Bronchial epithelial cell (primary cell): ENCODE measurements at regions not wholly inside any gene's neighbourhood (a gene's known extent, or its start where the extent isn't known, plus 50 kb on each side); places are given as distances from the start of the nearest gene placed in this dataset.
A peak's percentile ranks its signal among the peaks of the same experiment; 100 is the strongest.

Experiments
- DNase-seq: peaks from one replicate; pipeline ENCODE4 v3.0.0-alpha.2; 2010; ENCODE audit warnings: low read depth
- FAIRE-seq: peaks from 2 replicates; lab custom pipeline; 2011; peaks lifted over from hg19 to GRCh38; lab: Jason Lieb, UNC
- H3K27me3 ChIP-seq: 2 replicates; pipeline ENCODE4 v1.5.1; 2011; ENCODE audit warnings: low read length; ENCODE audit not compliant: control insufficient read depth, insufficient read depth
- H3K36me3 ChIP-seq: 2 replicates; pipeline ENCODE4 v1.5.1; 2011; ENCODE audit warnings: low read length; ENCODE audit not compliant: control insufficient read depth, insufficient read depth
- H3K4me3 ChIP-seq: 2 replicates; pipeline ENCODE4 v1.5.1; 2011; ENCODE audit warnings: mild to moderate bottlenecking, low read depth, low read length, control low read depth
- CTCF ChIP-seq: IDR thresholded peaks from 2 replicates; pipeline ENCODE4 v1.5.1; 2011; ENCODE audit warnings: mild to moderate bottlenecking, moderate library complexity, low read length, control low read depth, inconsistent platforms; ENCODE audit not compliant: insufficient read depth, severe bottlenecking

- TF ChIP-seq CTCF = no peak
- no peak overlapping the region for H3K4me3 ChIP-seq
- no peak for FAIRE-seq
- DNase-seq = no peak
- no peaks in the 10 kb centered on the region for H3K27me3 ChIP-seq
- H3K36me3 ChIP-seq = no peaks in the 10 kb centered on the region
Observed at GRCh38 chr5:142473038-142473437, 148.2 kb upstream of the SPRY4 start.

- no peak for TF ChIP-seq CTCF
- H3K27me3 ChIP-seq = no peaks in the 10 kb centered on the region
- no peaks in the 10 kb centered on the region for H3K36me3 ChIP-seq
- DNase-seq (peak; percentile 97), FAIRE-seq (peak; percentile 81)
- no peak overlapping the region for H3K4me3 ChIP-seq
Observed at GRCh38 chr5:142472306-142472951, 147.6 kb upstream of the SPRY4 start.

GRCh38 chr5:142466195-142466971, 141.6 kb upstream of the SPRY4 start:
- peak; percentile 25 for DNase-seq
- Histone ChIP-seq H3K27me3 (no peaks in the 10 kb centered on the region), H3K4me3 (no peak overlapping the region), H3K36me3 (no peaks in the 10 kb centered on the region)
- TF ChIP-seq CTCF = no peak
- no peak for FAIRE-seq

- TF ChIP-seq CTCF = no peak
- no peak for FAIRE-seq
- H3K27me3 ChIP-seq = no peaks in the 10 kb centered on the region
- H3K36me3 ChIP-seq = no peaks in the 10 kb centered on the region
- DNase-seq = no peak
- no peak overlapping the region for H3K4me3 ChIP-seq
Observed at GRCh38 chr5:142465476-142465875, 140.7 kb upstream of the SPRY4 start.

- H3K4me3 ChIP-seq = no peak overlapping the region
- H3K27me3 ChIP-seq = no peaks in the 10 kb centered on the region
- no peaks in the 10 kb centered on the region for H3K36me3 ChIP-seq
- FAIRE-seq = no peak
- DNase-seq = no peak
- TF ChIP-seq CTCF = no peak
Observed at GRCh38 chr5:142463904-142464303, 139.1 kb upstream of the SPRY4 start.
